Prostate gland (tissue), 2 donors: ENCODE measurements at regions not wholly inside any gene's neighbourhood (a gene's known extent, or its start where the extent isn't known, plus 50 kb on each side); places are given as distances from the start of the nearest gene placed in this dataset.

Experiments
- DNase-seq: peaks from one replicate; pipeline ENCODE4 v3.0.0-alpha.2; 2019; ENCODE audit warnings: low spot score
- H3K27ac ChIP-seq, 2 donors: fragments of 200-600 bp; sonication (generic); 2 replicates each; pipeline ENCODE4 v1.5.1; 2017 to 2019
- H3K27me3 ChIP-seq: fragments of 200-600 bp; sonication (generic); replicated peaks from 2 replicates; pipeline ENCODE4 v1.5.1; 2019; ENCODE audit not compliant: insufficient read depth
- H3K36me3 ChIP-seq, 2 donors: fragments of 200-600 bp; sonication (generic); 1 replicate in 1 of 2; 2 replicates in 1 of 2; pipeline versions ENCODE4 v1.5.1 to v1.8.1; 2017 to 2019
- H3K4me1 ChIP-seq: fragments of 200-600 bp; sonication (generic); replicated peaks from 2 replicates; pipeline ENCODE4 v1.5.1; 2019
- H3K4me3 ChIP-seq, 2 donors: fragments of 200-600 bp; sonication (generic); 2 replicates each; pipeline ENCODE4 v1.5.1; 2017 to 2019
- H3K9me3 ChIP-seq: fragments of 200-600 bp; sonication (generic); 2 replicates; pipeline ENCODE4 v1.5.1; 2017
- CTCF ChIP-seq, 4 experiments: fragments of 200-600 bp in 2 of 4; fragments of 450-650 bp in 2 of 4; sonication (generic) in 2 of 4; IDR thresholded peaks; 1 replicate in 3 of 4; 2 replicates in 1 of 4; pipeline ENCODE4 v1.5.1; 2016 to 2019; ENCODE audit warnings: antibody characterized with exemption in 4 of 4, mild to moderate bottlenecking in 2 of 4, moderate library complexity in 2 of 4
- POLR2A ChIP-seq: fragments of 450-650 bp; IDR thresholded peaks from one replicate; pipeline ENCODE4 v1.6.1; 2016; ENCODE audit warnings: antibody characterized with exemption, mild to moderate bottlenecking
- POLR2AphosphoS5 ChIP-seq: sonication (generic); formaldehyde crosslinking; IDR thresholded peaks from one replicate; pipeline ENCODE4 v1.6.1; 2017; ENCODE audit warnings: antibody characterized with exemption
- WGBS: methylation state at CpG from one replicate; pipeline ENCODE4 v1.1.5; 2018; 5-methylcytosine and 5-hydroxymethylcytosine counted together
- intact Hi-C: fragments of 100-400 bp; cut with DNase I; formaldehyde crosslinking; loops from one replicate; pipeline ENCODE4 v1.14.2; 2022

DNA sequence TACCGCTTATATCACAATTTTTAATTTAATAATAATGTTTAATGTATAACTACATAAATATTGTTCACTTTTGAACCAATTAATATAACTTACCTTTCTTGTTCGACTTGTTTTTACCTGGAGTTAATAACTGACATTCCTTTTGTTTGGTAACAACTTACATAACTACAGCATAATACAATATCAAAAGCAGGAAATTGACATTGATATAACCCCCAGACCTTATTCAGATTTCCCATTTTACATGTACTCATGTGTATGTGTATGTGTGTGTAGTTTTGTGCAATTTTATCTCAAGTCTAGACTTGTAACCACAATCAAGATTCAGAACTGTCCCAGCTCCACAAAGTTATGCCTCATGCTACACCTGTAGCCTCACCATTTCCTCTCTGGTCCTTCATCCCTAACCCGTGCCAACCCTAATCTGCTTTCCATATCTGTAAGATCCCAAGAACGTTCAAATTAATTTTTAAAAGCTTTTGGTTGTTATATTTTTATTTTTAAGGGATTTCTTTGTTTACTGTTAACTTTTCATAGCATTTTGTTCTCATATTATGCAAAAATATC, 190.6 kb downstream of the MANEA start:
- WGBS = 45% methylated on average over 4 of the region's 4 CpGs
- Histone ChIP-seq H3K9me3 (no peaks in the 10 kb centered on the region), H3K4me1 (no peaks in the 10 kb centered on the region), H3K4me3 (no peak overlapping the region), H3K36me3 (no peaks in the 10 kb centered on the region), H3K27me3 (no peaks in the 10 kb centered on the region), H3K27ac (no peak overlapping the region)
- no peak for TF ChIP-seq POLR2A
- intact Hi-C loops = no loop called here
- no peak for DNase-seq

DNA sequence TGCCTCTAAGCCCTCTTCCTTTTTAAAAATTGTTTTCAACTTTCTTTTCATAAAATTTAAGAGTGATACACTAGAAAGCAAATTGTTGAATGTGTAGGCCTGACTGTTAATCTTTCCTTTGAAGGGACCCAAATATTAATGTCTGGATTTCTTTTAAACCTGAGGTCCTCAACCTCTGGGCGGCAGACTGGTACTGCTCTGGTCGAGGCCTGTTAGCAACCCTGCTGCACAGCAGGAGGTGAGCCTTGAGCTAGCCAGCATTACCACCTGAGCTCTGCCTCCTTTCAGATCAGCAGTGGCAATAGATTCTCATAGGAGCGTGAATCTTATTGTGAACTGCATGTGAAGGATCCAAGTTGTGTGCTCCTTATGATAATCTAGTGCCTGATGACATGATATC, 191.2 kb downstream of the MANEA start:
- no peaks in the 10 kb centered on the region for H3K9me3 ChIP-seq
- intact Hi-C loops = no loop called here
- no peaks in the 10 kb centered on the region for H3K4me1 ChIP-seq
- H3K27me3 ChIP-seq = no peaks in the 10 kb centered on the region
- no peak for TF ChIP-seq POLR2A
- no peak for TF ChIP-seq CTCF (IDR thresholded peaks at IDR 0.05)
- TF ChIP-seq POLR2AphosphoS5 = no peak
- no peak for DNase-seq
- no peak overlapping the region for H3K4me3 ChIP-seq
- H3K36me3 ChIP-seq = no peaks in the 10 kb centered on the region
- 67% methylated on average over 3 of the region's 3 CpGs for WGBS
- no peak overlapping the region for H3K27ac ChIP-seq

GRCh38 chr6:95777338-95777737, 200.0 kb downstream of the MANEA start:
- no peak overlapping the region for H3K27ac ChIP-seq
- H3K9me3 ChIP-seq = no peaks in the 10 kb centered on the region
- DNase-seq = no peak
- no peaks in the 10 kb centered on the region for H3K27me3 ChIP-seq
- intact Hi-C loops = no loop called here
- H3K4me3 ChIP-seq = no peak overlapping the region
- TF ChIP-seq CTCF (IDR thresholded peaks at IDR 0.05) (no peak), POLR2AphosphoS5 (no peak), POLR2A (no peak)
- no peaks in the 10 kb centered on the region for H3K36me3 ChIP-seq
- no peaks in the 10 kb centered on the region for H3K4me1 ChIP-seq
- 95% methylated on average over 2 of the region's 2 CpGs for WGBS

GRCh38 chr6:95780037-95780436, 202.7 kb downstream of the MANEA start:
- Histone ChIP-seq H3K27ac (no peak overlapping the region), H3K27me3 (no peaks in the 10 kb centered on the region), H3K4me3 (no peak overlapping the region), H3K4me1 (no peaks in the 10 kb centered on the region), H3K9me3 (no peaks in the 10 kb centered on the region), H3K36me3 (no peaks in the 10 kb centered on the region)
- 26% methylated on average over 1 of the region's 1 CpG for WGBS
- intact Hi-C loops = no loop called here
- TF ChIP-seq POLR2AphosphoS5 (no peak), POLR2A (no peak), CTCF (IDR thresholded peaks at IDR 0.05) (no peak)
- DNase-seq = no peak

- TF ChIP-seq POLR2AphosphoS5 = no peak
- no peak for TF ChIP-seq POLR2A
- no peak for TF ChIP-seq CTCF (IDR thresholded peaks at IDR 0.05)
- H3K4me1 ChIP-seq = no peaks in the 10 kb centered on the region
- no peak overlapping the region for H3K4me3 ChIP-seq
- H3K9me3 ChIP-seq = no peaks in the 10 kb centered on the region
- H3K27ac ChIP-seq = no peak overlapping the region
- intact Hi-C loops = no loop called here
- H3K36me3 ChIP-seq = no peaks in the 10 kb centered on the region
- H3K27me3 ChIP-seq = no peaks in the 10 kb centered on the region
- no peak for DNase-seq
Observed at GRCh38 chr6:95784019-95784418, 206.7 kb downstream of the MANEA start.
